K562 (cell line): ENCODE measurements at regions not wholly inside any gene's neighbourhood (a gene's known extent, or its start where the extent isn't known, plus 50 kb on each side); places are given as distances from the start of the nearest gene placed in this dataset.

ENCODE experiments used
- ATAC-seq: fragments of 200-7000 bp; cut with Tn5 transposase; 3 replicates; pipeline ENCODE4 v1.9.1; 2020; ENCODE audit warnings: moderate library complexity
- BruUV-seq: library from RNA; stranded (reverse); fragments of 400-500 nt; replicated peaks from 2 replicates; lab custom pipeline; 2021; lab: Mats Ljungman, UMichigan
- CTCF ChIA-PET: fragments of 300-600 bp; formaldehyde crosslinking; extraction: SDS; loops from one replicate; lab custom pipeline; 2021; ENCODE audit warnings: low intra/inter-chr PET ratio; lab: Yijun Ruan, JAX
- POLR2A ChIA-PET: fragments of 300-600, 350-650 bp; sonication (Branson Sonifier 250); formaldehyde crosslinking; extraction: SDS; loops from one replicate; lab custom pipeline; 2021; ENCODE audit warnings: antibody characterized with exemption, inconsistent platforms; lab: Yijun Ruan, JAX
- DNase-seq, 4 experiments: peaks; one replicate each; pipeline versions ENCODE4 v3.0.0 to v3.0.0-alpha.2; 2011 to 2018; ENCODE audit warnings: low spot score in 3 of 4, mixed read lengths in 3 of 4; ENCODE audit errors: extremely low read depth in 1 of 4
- FAIRE-seq: peaks from 2 replicates; lab custom pipeline; 2011; peaks lifted over from hg19 to GRCh38; lab: Jason Lieb, UNC
- H2AFZ ChIP-seq: 2 replicates; pipeline ENCODE4 v1.6.0; 2011; ENCODE audit warnings: low read depth, low read length, control low read depth, inconsistent platforms
- H3K27ac ChIP-seq: fragments of 200-600 bp; 3 replicates; pipeline ENCODE4 v1.8.0; 2011; ENCODE audit warnings: low read depth, mild to moderate bottlenecking, control low read depth, inconsistent platforms, low read length, moderate library complexity, mixed read lengths; ENCODE audit errors: extremely low read depth
- H3K27me3 ChIP-seq, 2 experiments: fragments of 300-600 bp in 1 of 2; 2 replicates in 1 of 2; 3 replicates in 1 of 2; pipeline versions ENCODE4 v1.6.0 to v1.8.0; 2011; ENCODE audit warnings: inconsistent platforms in 2 of 2, low read length in 2 of 2, mild to moderate bottlenecking in 1 of 2, mixed read lengths in 1 of 2, moderate library complexity in 1 of 2; ENCODE audit not compliant: control insufficient read depth in 2 of 2, insufficient read depth in 2 of 2
- H3K36me3 ChIP-seq: fragments of 300-600 bp; 3 replicates; pipeline ENCODE4 v1.8.0; 2011; ENCODE audit warnings: mild to moderate bottlenecking, low read length, inconsistent platforms; ENCODE audit not compliant: control insufficient read depth, insufficient read depth
- H3K4me1 ChIP-seq, 2 experiments: fragments of 200-600 bp in 1 of 2; replicated peaks in 1 of 2; 2 replicates in 1 of 2; 3 replicates in 1 of 2; pipeline versions ENCODE4 v1.5.1 to v1.8.0; 2011; ENCODE audit warnings: inconsistent platforms in 2 of 2, low read length in 2 of 2, mild to moderate bottlenecking in 1 of 2, mixed read lengths in 1 of 2, moderate library complexity in 1 of 2; ENCODE audit not compliant: control insufficient read depth in 2 of 2, insufficient read depth in 2 of 2
- H3K4me2 ChIP-seq: 2 replicates; pipeline ENCODE4 v1.6.1; 2011; ENCODE audit warnings: low read length, control low read depth, inconsistent platforms, mixed read lengths; ENCODE audit not compliant: insufficient read depth
- H3K4me3 ChIP-seq: fragments of 200-600 bp; sonication (generic), shearing (Covaris generic); 2 replicates; pipeline ENCODE4 v1.5.1; 2016; ENCODE audit warnings: control low read depth, inconsistent platforms
- H3K79me2 ChIP-seq: fragments of 200-600 bp; 3 replicates; pipeline ENCODE4 v1.8.0; 2011; ENCODE audit warnings: low read length, inconsistent platforms; ENCODE audit not compliant: control insufficient read depth, insufficient read depth
- H3K9ac ChIP-seq, 2 experiments: 2 replicates each; pipeline versions ENCODE4 v1.6.0 to v1.6.1; 2011; ENCODE audit warnings: low read depth in 2 of 2, low read length in 2 of 2, control low read depth in 1 of 2, inconsistent platforms in 1 of 2, mild to moderate bottlenecking in 1 of 2, mixed read lengths in 1 of 2; ENCODE audit not compliant: insufficient read depth in 1 of 2
- H3K9me1 ChIP-seq: one replicate; pipeline ENCODE4 v1.6.0; 2011; ENCODE audit warnings: inconsistent platforms, mild to moderate bottlenecking, low read length, moderate library complexity; ENCODE audit not compliant: control insufficient read depth, insufficient read depth
- H3K9me3 ChIP-seq: replicated peaks from 2 replicates; pipeline ENCODE4 v1.5.1; 2011; ENCODE audit warnings: low read depth, low read length, inconsistent platforms; ENCODE audit not compliant: control insufficient read depth, insufficient read depth
- H4K20me1 ChIP-seq: replicated peaks from 2 replicates; pipeline ENCODE4 v1.6.1; 2011; ENCODE audit warnings: low read length, inconsistent platforms, mixed read lengths; ENCODE audit not compliant: control insufficient read depth, insufficient read depth
- MAFK ChIP-seq: IDR thresholded peaks from 2 replicates; pipeline ENCODE4 v1.6.1; 2011; ENCODE audit warnings: low read length, improper control_type of control experiment
- NFYB ChIP-seq: IDR thresholded peaks from 2 replicates; pipeline ENCODE4 v1.6.1; 2011; ENCODE audit warnings: mild to moderate bottlenecking, moderate library complexity; ENCODE audit not compliant: insufficient read length; ENCODE audit errors: extremely low read depth
- PHF20 ChIP-seq: fragments of 450-650 bp; IDR thresholded peaks from 2 replicates; pipeline ENCODE4 v1.6.1; 2018; ENCODE audit not compliant: partially characterized antibody
- ZNF134 ChIP-seq: fragments of 250-450 bp; sonication (Bioruptor Pico); conservative IDR thresholded peaks from 2 replicates; pipeline ENCODE4 v1.4.0; 2020
- WGBS: fragments of 100-300 bp; shearing (Covaris generic); methylation state at CpG from one replicate; pipeline ENCODE4 v1.1.6; 2016; ENCODE audit warnings: low coverage, mixed read lengths; ENCODE audit not compliant: insufficient coverage; ENCODE audit errors: missing lambda C conversion rate; 5-methylcytosine and 5-hydroxymethylcytosine counted together
- in situ Hi-C: fragments of 300-500 bp; cut with MboI; formaldehyde crosslinking; loops from 4 replicates; pipeline ENCODE4 v1.15.0; 2018; ENCODE audit warnings: inconsistent platforms, mixed read lengths
- intact Hi-C: fragments of 100-400 bp; cut with micrococcal nuclease; formaldehyde crosslinking; loops from 2 replicates; pipeline ENCODE4 v1.14.2; 2022
- TF ChIP-seq, protein P1 (sequence below): fragments of 450-650 bp; IDR thresholded peaks from 2 replicates; pipeline ENCODE4 v1.6.1; 2016; ENCODE audit warnings: low read depth

DNA sequence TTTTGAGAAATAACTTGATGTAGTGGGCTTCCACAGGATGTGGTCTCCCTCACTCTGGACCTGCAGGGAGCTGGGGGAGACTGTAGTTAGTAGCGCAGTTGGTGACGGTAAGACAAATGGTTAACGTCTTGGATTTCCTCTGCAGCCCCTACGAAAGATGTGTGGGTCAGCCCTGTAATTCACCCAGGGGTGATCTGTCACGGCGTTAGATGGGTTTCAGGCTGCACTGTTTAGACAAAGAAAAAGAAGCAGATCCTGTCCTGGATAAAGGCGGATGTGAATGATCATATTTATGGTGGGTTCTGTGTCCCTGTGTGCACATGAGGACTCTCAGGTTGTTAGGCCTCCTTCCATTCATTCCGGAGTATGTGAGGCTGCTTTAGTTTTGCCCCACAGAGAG lies 142.0 kb upstream of the SLC28A3 start (continued):
- TF ChIP-seq, protein P1, sequence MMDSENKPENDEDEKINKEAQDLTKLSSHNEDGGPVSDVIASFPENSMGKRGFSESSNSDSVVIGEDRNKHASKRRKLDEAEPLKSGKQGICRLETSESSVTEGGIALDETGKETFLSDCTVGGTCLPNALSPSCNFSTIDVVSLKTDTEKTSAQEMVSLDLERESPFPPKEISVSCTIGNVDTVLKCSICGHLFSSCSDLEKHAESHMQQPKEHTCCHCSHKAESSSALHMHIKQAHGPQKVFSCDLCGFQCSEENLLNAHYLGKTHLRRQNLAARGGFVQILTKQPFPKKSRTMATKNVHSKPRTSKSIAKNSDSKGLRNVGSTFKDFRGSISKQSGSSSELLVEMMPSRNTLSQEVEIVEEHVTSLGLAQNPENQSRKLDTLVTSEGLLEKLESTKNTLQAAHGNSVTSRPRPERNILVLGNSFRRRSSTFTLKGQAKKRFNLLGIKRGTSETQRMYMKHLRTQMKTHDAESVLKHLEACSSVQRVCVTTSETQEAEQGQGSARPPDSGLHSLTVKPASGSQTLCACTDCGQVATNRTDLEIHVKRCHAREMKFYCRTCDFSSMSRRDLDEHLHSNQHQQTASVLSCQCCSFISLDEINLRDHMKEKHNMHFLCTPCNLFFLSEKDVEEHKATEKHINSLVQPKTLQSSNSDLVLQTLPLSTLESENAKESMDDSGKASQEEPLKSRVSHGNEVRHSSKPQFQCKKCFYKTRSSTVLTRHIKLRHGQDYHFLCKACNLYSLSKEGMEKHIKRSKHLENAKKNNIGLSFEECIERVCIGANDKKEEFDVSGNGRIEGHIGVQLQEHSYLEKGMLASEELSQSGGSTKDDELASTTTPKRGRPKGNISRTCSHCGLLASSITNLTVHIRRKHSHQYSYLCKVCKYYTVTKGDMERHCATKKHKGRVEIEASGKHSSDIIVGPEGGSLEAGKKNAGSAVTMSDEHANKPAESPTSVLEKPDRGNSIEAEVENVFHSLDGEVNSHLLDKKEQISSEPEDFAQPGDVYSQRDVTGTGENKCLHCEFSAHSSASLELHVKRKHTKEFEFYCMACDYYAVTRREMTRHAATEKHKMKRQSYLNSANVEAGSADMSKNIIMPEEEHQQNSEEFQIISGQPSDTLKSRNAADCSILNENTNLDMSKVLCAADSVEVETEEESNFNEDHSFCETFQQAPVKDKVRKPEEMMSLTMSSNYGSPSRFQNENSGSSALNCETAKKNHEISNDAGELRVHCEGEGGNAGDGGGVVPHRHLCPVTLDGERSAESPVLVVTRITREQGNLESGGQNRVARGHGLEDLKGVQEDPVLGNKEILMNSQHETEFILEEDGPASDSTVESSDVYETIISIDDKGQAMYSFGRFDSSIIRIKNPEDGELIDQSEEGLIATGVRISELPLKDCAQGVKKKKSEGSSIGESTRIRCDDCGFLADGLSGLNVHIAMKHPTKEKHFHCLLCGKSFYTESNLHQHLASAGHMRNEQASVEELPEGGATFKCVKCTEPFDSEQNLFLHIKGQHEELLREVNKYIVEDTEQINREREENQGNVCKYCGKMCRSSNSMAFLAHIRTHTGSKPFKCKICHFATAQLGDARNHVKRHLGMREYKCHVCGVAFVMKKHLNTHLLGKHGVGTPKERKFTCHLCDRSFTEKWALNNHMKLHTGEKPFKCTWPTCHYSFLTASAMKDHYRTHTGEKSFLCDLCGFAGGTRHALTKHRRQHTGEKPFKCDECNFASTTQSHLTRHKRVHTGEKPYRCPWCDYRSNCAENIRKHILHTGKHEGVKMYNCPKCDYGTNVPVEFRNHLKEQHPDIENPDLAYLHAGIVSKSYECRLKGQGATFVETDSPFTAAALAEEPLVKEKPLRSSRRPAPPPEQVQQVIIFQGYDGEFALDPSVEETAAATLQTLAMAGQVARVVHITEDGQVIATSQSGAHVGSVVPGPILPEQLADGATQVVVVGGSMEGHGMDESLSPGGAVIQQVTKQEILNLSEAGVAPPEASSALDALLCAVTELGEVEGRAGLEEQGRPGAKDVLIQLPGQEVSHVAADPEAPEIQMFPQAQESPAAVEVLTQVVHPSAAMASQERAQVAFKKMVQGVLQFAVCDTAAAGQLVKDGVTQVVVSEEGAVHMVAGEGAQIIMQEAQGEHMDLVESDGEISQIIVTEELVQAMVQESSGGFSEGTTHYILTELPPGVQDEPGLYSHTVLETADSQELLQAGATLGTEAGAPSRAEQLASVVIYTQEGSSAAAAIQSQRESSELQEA, result no peak

DNA sequence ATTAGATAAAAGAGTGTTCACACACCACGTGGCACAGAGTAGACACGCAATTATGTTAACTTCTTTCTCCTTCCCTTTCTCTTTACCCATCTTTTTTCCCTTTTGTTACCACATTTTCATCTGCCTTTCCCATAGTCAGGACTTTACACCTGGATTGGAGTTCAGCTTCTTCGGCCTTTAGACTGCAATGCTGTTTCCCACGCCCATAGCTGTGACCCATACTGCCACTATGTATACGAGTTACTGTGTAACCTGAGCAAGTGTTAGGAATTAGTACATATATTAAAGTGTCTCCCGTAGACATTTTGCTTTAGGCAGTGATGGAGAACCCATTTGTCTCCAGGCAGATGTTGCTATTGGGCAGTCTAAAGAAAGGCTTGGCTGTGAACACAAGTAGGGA lies 143.6 kb upstream of the SLC28A3 start:
- CTCF ChIA-PET, result no interaction called here
- Histone ChIP-seq H3K9me3 (no peaks in the 10 kb centered on the region), H3K4me1 (no peaks in the 10 kb centered on the region), H3K9ac (no peak overlapping the region), H4K20me1 (no peaks in the 10 kb centered on the region), H3K9me1 (no peaks in the 10 kb centered on the region), H3K27me3 (no peaks in the 10 kb centered on the region), H3K36me3 (no peaks in the 10 kb centered on the region), H3K27ac (no peak overlapping the region), H3K79me2 (no peaks in the 10 kb centered on the region), H3K4me2 (no peak overlapping the region), H3K4me3 (no peak overlapping the region), H2AFZ (no peak overlapping the region)
- BruUV-seq, result no TSS peak
- WGBS, result 0% methylated on average over 5 of the region's 6 CpGs
- ATAC-seq (no peak), FAIRE-seq (no peak), DNase-seq (no peak)
- POLR2A ChIA-PET, result no interaction called here
- in situ Hi-C loops (no loop called here), intact Hi-C loops (no loop called here)
- TF ChIP-seq NFYB (no peak), MAFK (no peak), PHF20 (no peak), ZNF134 (CRISPR knock-in tag) (no peak)
